GM23338 (cell line): ENCODE measurements at regions not wholly inside any gene's neighbourhood (a gene's known extent, or its start where the extent isn't known, plus 50 kb on each side); places are given as distances from the start of the nearest gene placed in this dataset.

ENCODE experiments used
- ATAC-seq: fragments of 200-7000 bp; cut with Tn5 transposase; 3 replicates; pipeline ENCODE4 v1.9.1; 2020
- DNase-seq: peaks from one replicate; pipeline ENCODE4 v3.0.0-alpha.2; 2015; ENCODE audit warnings: low spot score
- H2AFZ ChIP-seq: fragments of 200-600 bp; sonication (generic); 2 replicates; pipeline ENCODE4 v1.8.0; 2016; ENCODE audit warnings: antibody characterized with exemption, mild to moderate bottlenecking, moderate library complexity
- H3F3A ChIP-seq: fragments of 200-600 bp; sonication (generic); replicated peaks from 2 replicates; pipeline ENCODE4 v1.8.0; 2017; ENCODE audit warnings: antibody characterized with exemption, mixed run types, low read depth
- H3K27ac ChIP-seq: fragments of 200-600 bp; sonication (generic); 2 replicates; pipeline ENCODE4 v1.6.1; 2016; ENCODE audit warnings: low read depth
- H3K27me3 ChIP-seq: fragments of 200-600 bp; sonication (generic); 2 replicates; pipeline ENCODE4 v1.8.0; 2016; ENCODE audit warnings: mild to moderate bottlenecking, mixed run types, moderate library complexity; ENCODE audit not compliant: insufficient read depth
- H3K36me3 ChIP-seq: fragments of 200-600 bp; sonication (generic); 2 replicates; pipeline ENCODE4 v1.8.0; 2016; ENCODE audit warnings: mild to moderate bottlenecking; ENCODE audit not compliant: insufficient read depth
- H3K4me1 ChIP-seq: fragments of 200-600 bp; sonication (generic); 2 replicates; pipeline ENCODE4 v1.8.0; 2016; ENCODE audit warnings: mild to moderate bottlenecking, moderate library complexity; ENCODE audit not compliant: insufficient read depth
- H3K4me2 ChIP-seq: fragments of 200-600 bp; sonication (generic); 2 replicates; pipeline ENCODE4 v1.7.1; 2017; ENCODE audit warnings: mixed run types
- H3K4me3 ChIP-seq: fragments of 200-600 bp; sonication (generic); 2 replicates; pipeline ENCODE4 v1.6.1; 2016; ENCODE audit warnings: mixed run types
- H3K79me2 ChIP-seq: fragments of 200-600 bp; sonication (generic); replicated peaks from 2 replicates; pipeline ENCODE4 v1.8.0; 2017; ENCODE audit warnings: mild to moderate bottlenecking; ENCODE audit not compliant: insufficient read depth
- H3K9me2 ChIP-seq: fragments of 200-600 bp; sonication (generic); 2 replicates; pipeline ENCODE4 v1.8.0; 2017; ENCODE audit not compliant: insufficient read depth
- H4K20me1 ChIP-seq: fragments of 200-600 bp; sonication (generic); replicated peaks from 2 replicates; pipeline ENCODE4 v1.8.0; 2017; ENCODE audit warnings: mild to moderate bottlenecking; ENCODE audit not compliant: insufficient read depth
- H3K27ac Mint-ChIP-seq: 2 replicates; pipeline ENCODE4 v1.8.0; 2020; ENCODE audit warnings: inconsistent platforms, mild to moderate bottlenecking, moderate library complexity, mixed read lengths
- H3K27me3 Mint-ChIP-seq: 3 replicates; pipeline ENCODE4 v1.8.0; 2022; ENCODE audit warnings: low read depth, mild to moderate bottlenecking, moderate library complexity, mixed read lengths, inconsistent platforms; ENCODE audit not compliant: insufficient read depth, poor library complexity
- H3K36me3 Mint-ChIP-seq: 3 replicates; pipeline ENCODE4 v1.8.0; 2021; ENCODE audit warnings: low read depth, mild to moderate bottlenecking, inconsistent platforms, moderate library complexity, mixed read lengths
- H3K4me1 Mint-ChIP-seq: 3 replicates; pipeline ENCODE4 v1.8.0; 2020; ENCODE audit warnings: mild to moderate bottlenecking, inconsistent platforms, mixed read lengths
- H3K4me3 Mint-ChIP-seq: 3 replicates; pipeline ENCODE4 v1.8.0; 2021; ENCODE audit warnings: moderate library complexity, mild to moderate bottlenecking, inconsistent platforms, mixed read lengths
- H3K9me3 Mint-ChIP-seq: 3 replicates; pipeline ENCODE4 v1.8.0; 2020; ENCODE audit warnings: moderate library complexity, mild to moderate bottlenecking, inconsistent platforms, mixed read lengths
- CREB1 ChIP-seq: fragments of 250-450 bp; sonication (Bioruptor Pico); IDR thresholded peaks from 2 replicates; pipeline ENCODE4 v1.5.0; 2020; ENCODE audit warnings: low read depth, mild to moderate bottlenecking, moderate library complexity
- CTCF ChIP-seq, 2 experiments: fragments of 200-600 bp in 1 of 2; sonication (generic) in 1 of 2; conservative IDR thresholded peaks; 2 replicates each; pipeline versions ENCODE4 v1.5.1 to v1.6.1; 2016 to 2017; ENCODE audit warnings: antibody characterized with exemption in 2 of 2, low read depth in 2 of 2, mild to moderate bottlenecking in 2 of 2, moderate library complexity in 1 of 2
- ETS1 ChIP-seq: IDR thresholded peaks from 2 replicates; pipeline ENCODE4 v1.6.1; 2016; ENCODE audit warnings: antibody characterized with exemption
- EZH2 ChIP-seq: fragments of 200-600 bp; sonication (generic); IDR thresholded peaks from one replicate; pipeline ENCODE4 v1.8.0; 2017; ENCODE audit warnings: antibody characterized with exemption, mild to moderate bottlenecking, low read depth; ENCODE audit not compliant: unreplicated experiment
- EZH2phosphoT487 ChIP-seq: fragments of 200-600 bp; sonication (generic); IDR thresholded peaks from one replicate; pipeline ENCODE4 v1.8.1; 2018; ENCODE audit warnings: antibody characterized with exemption; ENCODE audit not compliant: unreplicated experiment
- JUNB ChIP-seq: IDR thresholded peaks from one replicate; pipeline ENCODE4 v1.6.1; 2016; ENCODE audit warnings: antibody characterized with exemption; ENCODE audit not compliant: unreplicated experiment
- NANOG ChIP-seq: IDR thresholded peaks from 2 replicates; pipeline ENCODE4 v1.6.1; 2016; ENCODE audit warnings: antibody characterized with exemption, borderline replicate concordance
- POLR2AphosphoS5 ChIP-seq: IDR thresholded peaks from 2 replicates; pipeline ENCODE4 v1.6.1; 2016; ENCODE audit warnings: antibody characterized with exemption, low read depth
- REST ChIP-seq: IDR thresholded peaks from one replicate; pipeline ENCODE4 v1.6.1; 2018; ENCODE audit warnings: antibody characterized with exemption; ENCODE audit not compliant: unreplicated experiment
- STAT1 ChIP-seq: IDR thresholded peaks from one replicate; pipeline ENCODE4 v1.6.1; 2016; ENCODE audit warnings: antibody characterized with exemption; ENCODE audit not compliant: unreplicated experiment
- ZNF114 ChIP-seq: fragments of 250-450 bp; sonication (Bioruptor Pico); IDR thresholded peaks from 2 replicates; pipeline ENCODE4 v1.5.0; 2020; ENCODE audit warnings: mild to moderate bottlenecking, moderate library complexity
- ZNF331 ChIP-seq: fragments of 250-450 bp; sonication (Bioruptor Pico); IDR thresholded peaks from 2 replicates; pipeline ENCODE4 v1.5.0; 2020; ENCODE audit warnings: low read depth, mild to moderate bottlenecking, moderate library complexity
- ZNF462 ChIP-seq: fragments of 250-450 bp; sonication (Bioruptor Pico); IDR thresholded peaks from 2 replicates; pipeline ENCODE4 v1.5.0; 2020; ENCODE audit warnings: mild to moderate bottlenecking, moderate library complexity

GRCh38 chr4:123230061-123230460 is 166.5 kb upstream of the SPRY1 start:
- Histone ChIP-seq H3F3A (no peaks in the 10 kb centered on the region), H3K4me3 (no peak overlapping the region), H3K27ac (no peak overlapping the region), H3K79me2 (no peaks in the 10 kb centered on the region), H4K20me1 (no peaks in the 10 kb centered on the region), H3K4me2 (no peak overlapping the region), H3K27me3 (no peaks in the 10 kb centered on the region), H3K9me2 (no peaks in the 10 kb centered on the region), H3K36me3 (no peaks in the 10 kb centered on the region), H3K4me1 (peaks cover 38% of the 10 kb centered on the region), H2AFZ (no peak overlapping the region)
- H3K9me3 Mint-ChIP-seq: no peaks in the 10 kb centered on the region
- H3K27me3 Mint-ChIP-seq: no peaks in the 10 kb centered on the region
- no peak overlapping the region for H3K27ac Mint-ChIP-seq
- DNase-seq (no peak), ATAC-seq (no peak)
- H3K36me3 Mint-ChIP-seq: no peaks in the 10 kb centered on the region
- no peak for TF ChIP-seq CREB1 (CRISPR knock-in tag)
- TF ChIP-seq STAT1: no peak
- TF ChIP-seq NANOG: no peak
- TF ChIP-seq CTCF (conservative IDR thresholded peaks at IDR 0.05; ENCODE audit: low read depth in 2 of 2): no peak
- no peak for TF ChIP-seq EZH2phosphoT487
- TF ChIP-seq ZNF331 (CRISPR knock-in tag): no peak
- no peak for TF ChIP-seq EZH2
- no peak for TF ChIP-seq POLR2AphosphoS5
- no peak for TF ChIP-seq ZNF114
- no peak for TF ChIP-seq JUNB
- no peak for TF ChIP-seq ETS1
- TF ChIP-seq REST: no peak
- TF ChIP-seq ZNF462 (CRISPR knock-in tag): no peak
- peaks cover 29% of the 10 kb centered on the region for H3K4me1 Mint-ChIP-seq
- H3K4me3 Mint-ChIP-seq: no peak overlapping the region
